OCI-LY3 (cell line): ENCODE measurements at regions not wholly inside any gene's neighbourhood (a gene's known extent, or its start where the extent isn't known, plus 50 kb on each side); places are given as distances from the start of the nearest gene placed in this dataset.
"Not testable (repeated sequence)": the region's sequence is repeated elsewhere in the genome, so short reads cannot be mapped to it uniquely, and the experiment has no call there.

ENCODE experiments used
- H2AFZ ChIP-seq: fragments of 200-600, 300-600 bp; shearing (Covaris generic); 2 replicates; pipeline ENCODE4 v1.6.0; 2014; ENCODE audit warnings: antibody characterized with exemption, low read depth, low read length
- H3K27ac ChIP-seq: fragments of 200-600, 300-600 bp; sonication (generic); 2 replicates; pipeline ENCODE4 v1.5.1; 2014; ENCODE audit warnings: mild to moderate bottlenecking, low read length, moderate library complexity, mixed read lengths
- H3K27me3 ChIP-seq: fragments of 200-600, 300-600 bp; sonication (generic); 2 replicates; pipeline ENCODE4 v1.6.1; 2014; ENCODE audit warnings: low read depth, low read length, mixed read lengths
- H3K36me3 ChIP-seq: fragments of 200-600, 300-600 bp; sonication (generic); replicated peaks from 2 replicates; pipeline ENCODE3; 2014; ENCODE audit warnings: low read depth, low read length, mixed read lengths
- H3K4me1 ChIP-seq: fragments of 300-600, 200-600 bp; sonication (generic); 2 replicates; pipeline ENCODE4 v1.6.1; 2014; ENCODE audit warnings: low read length, mixed read lengths
- H3K4me2 ChIP-seq: fragments of 200-600, 300-600 bp; sonication (generic); 2 replicates; pipeline ENCODE4 v1.6.1; 2014; ENCODE audit warnings: low read length, mixed read lengths
- H3K4me3 ChIP-seq: fragments of 300-600, 200-600 bp; sonication (generic); 2 replicates; pipeline ENCODE4 v1.5.1; 2014; ENCODE audit warnings: antibody characterized with exemption, mild to moderate bottlenecking, low read length, moderate library complexity
- H3K79me2 ChIP-seq: fragments of 300-600, 200-600 bp; shearing (Covaris generic); 2 replicates; pipeline ENCODE4 v1.6.1; 2014; ENCODE audit warnings: mild to moderate bottlenecking, low read length, mixed read lengths
- H3K9ac ChIP-seq: fragments of 300-600, 200-600 bp; shearing (Covaris generic); 2 replicates; pipeline ENCODE4 v1.6.0; 2014; ENCODE audit warnings: mild to moderate bottlenecking, low read length, moderate library complexity
- H3K9me3 ChIP-seq: fragments of 200-600, 300-600 bp; shearing (Covaris generic); 2 replicates; pipeline ENCODE4 v1.6.1; 2014; ENCODE audit warnings: low read length, mixed read lengths; ENCODE audit not compliant: insufficient read depth
- H4K20me1 ChIP-seq: fragments of 200-600, 300-600 bp; sonication (generic); 2 replicates; pipeline ENCODE4 v1.6.1; 2016; ENCODE audit warnings: low read length, mixed read lengths; ENCODE audit not compliant: insufficient read depth
- EZH2phosphoT487 ChIP-seq: fragments of 200-600 bp; shearing (Covaris generic); IDR thresholded peaks from 2 replicates; pipeline ENCODE4 v1.6.1; 2018; ENCODE audit warnings: antibody characterized with exemption, mixed run types, low read depth
- TF ChIP-seq, protein P1 (sequence below): fragments of 200-600, 300-600 bp; sonication (generic); IDR thresholded peaks from 2 replicates; pipeline ENCODE4 v1.5.1; 2014; ENCODE audit warnings: antibody characterized with exemption, low read length, low read depth

DNA sequence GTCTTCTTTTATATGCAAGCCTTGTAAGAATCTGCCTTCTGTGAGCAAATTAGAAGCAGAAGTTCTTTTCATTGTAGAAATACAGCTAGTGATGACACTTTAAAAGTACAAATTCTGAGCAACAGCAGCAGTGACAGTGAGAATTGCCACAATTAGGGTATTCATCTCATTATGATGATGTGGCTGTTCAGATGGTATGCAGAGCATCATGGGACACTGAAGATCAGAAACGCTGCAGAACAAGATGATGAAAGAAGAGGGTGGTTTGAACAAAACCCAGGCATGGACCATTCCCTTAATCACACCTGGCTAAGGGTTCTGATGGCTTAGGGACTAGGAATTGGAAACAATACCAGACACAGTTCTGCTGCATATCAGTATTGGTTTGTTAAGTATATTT lies 312.7 kb upstream of the TBX18 start:
- no peak overlapping the region for H2AFZ ChIP-seq
- no peaks in the 10 kb centered on the region for H3K4me1 ChIP-seq
- no peak overlapping the region for H3K9ac ChIP-seq
- H4K20me1 ChIP-seq: no peaks in the 10 kb centered on the region
- H3K9me3 ChIP-seq: no peaks in the 10 kb centered on the region
- no peaks in the 10 kb centered on the region for H3K36me3 ChIP-seq
- H3K79me2 ChIP-seq: no peaks in the 10 kb centered on the region
- no peak overlapping the region for H3K27ac ChIP-seq
- H3K4me3 ChIP-seq: no peak overlapping the region
- no peaks in the 10 kb centered on the region for H3K27me3 ChIP-seq
- H3K4me2 ChIP-seq: no peak overlapping the region
- no peak for TF ChIP-seq EZH2phosphoT487
- TF ChIP-seq, protein P1, sequence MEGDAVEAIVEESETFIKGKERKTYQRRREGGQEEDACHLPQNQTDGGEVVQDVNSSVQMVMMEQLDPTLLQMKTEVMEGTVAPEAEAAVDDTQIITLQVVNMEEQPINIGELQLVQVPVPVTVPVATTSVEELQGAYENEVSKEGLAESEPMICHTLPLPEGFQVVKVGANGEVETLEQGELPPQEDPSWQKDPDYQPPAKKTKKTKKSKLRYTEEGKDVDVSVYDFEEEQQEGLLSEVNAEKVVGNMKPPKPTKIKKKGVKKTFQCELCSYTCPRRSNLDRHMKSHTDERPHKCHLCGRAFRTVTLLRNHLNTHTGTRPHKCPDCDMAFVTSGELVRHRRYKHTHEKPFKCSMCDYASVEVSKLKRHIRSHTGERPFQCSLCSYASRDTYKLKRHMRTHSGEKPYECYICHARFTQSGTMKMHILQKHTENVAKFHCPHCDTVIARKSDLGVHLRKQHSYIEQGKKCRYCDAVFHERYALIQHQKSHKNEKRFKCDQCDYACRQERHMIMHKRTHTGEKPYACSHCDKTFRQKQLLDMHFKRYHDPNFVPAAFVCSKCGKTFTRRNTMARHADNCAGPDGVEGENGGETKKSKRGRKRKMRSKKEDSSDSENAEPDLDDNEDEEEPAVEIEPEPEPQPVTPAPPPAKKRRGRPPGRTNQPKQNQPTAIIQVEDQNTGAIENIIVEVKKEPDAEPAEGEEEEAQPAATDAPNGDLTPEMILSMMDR: no peak

GRCh38 chr6:85071845-85072244 lies 307.4 kb upstream of the TBX18 start:
- H3K9me3 ChIP-seq, H3K4me3 ChIP-seq, H3K9ac ChIP-seq, H2AFZ ChIP-seq, H3K27me3 ChIP-seq, H3K27ac ChIP-seq, H3K79me2 ChIP-seq, H3K36me3 ChIP-seq, H3K4me1 ChIP-seq, H3K4me2 ChIP-seq, H4K20me1 ChIP-seq: not testable (repeated sequence)

DNA sequence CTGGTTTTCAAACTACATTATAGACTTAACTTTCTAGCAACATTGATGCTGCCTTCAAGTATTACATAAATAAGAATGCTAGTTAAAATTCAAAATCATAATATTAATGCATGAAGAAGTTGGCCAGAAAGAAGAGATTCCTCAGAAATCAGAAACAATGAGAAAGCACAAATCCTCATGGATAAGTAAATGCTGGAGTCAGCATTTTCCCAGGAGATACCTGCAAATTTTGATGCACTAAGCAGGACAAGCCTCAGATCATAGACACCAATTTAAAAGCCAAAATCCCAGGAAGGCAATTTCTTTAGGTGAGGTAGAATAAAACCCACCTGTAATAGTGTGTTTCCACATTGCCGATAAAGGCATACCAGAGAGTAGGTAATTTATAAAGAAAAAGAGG lies 305.2 kb upstream of the TBX18 start:
- Histone ChIP-seq H2AFZ (no peak overlapping the region), H3K4me3 (no peak overlapping the region), H3K79me2 (no peaks in the 10 kb centered on the region), H3K27me3 (no peaks in the 10 kb centered on the region), H3K4me2 (no peak overlapping the region), H3K36me3 (no peaks in the 10 kb centered on the region), H3K9me3 (no peaks in the 10 kb centered on the region), H3K27ac (no peak overlapping the region), H4K20me1 (no peaks in the 10 kb centered on the region), H3K9ac (no peak overlapping the region), H3K4me1 (no peaks in the 10 kb centered on the region)
- TF ChIP-seq, protein P1: no peak
- TF ChIP-seq EZH2phosphoT487: no peak

DNA sequence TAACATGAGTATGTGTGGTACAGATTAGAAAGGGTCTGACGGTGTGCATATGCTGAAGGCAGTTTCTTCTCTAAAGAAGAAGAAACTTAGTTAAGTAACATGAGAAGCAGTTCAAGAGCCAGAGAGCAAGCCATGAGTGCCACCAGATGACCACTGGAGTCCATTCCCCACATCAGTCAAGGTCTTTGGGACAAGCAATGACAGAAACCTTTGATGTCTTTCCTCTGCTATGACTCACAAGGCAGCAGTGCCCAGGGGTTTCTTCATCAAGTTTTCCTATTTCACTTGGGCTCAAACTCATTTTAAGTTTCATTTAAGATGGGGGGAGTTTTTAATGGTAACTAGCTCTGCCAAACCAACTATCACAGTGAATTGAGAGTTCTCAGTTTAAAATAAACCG lies 303.8 kb upstream of the TBX18 start:
- TF ChIP-seq, protein P1: no peak
- TF ChIP-seq EZH2phosphoT487: no peak
- Histone ChIP-seq H3K4me3 (no peak overlapping the region), H2AFZ (no peak overlapping the region), H3K4me1 (no peaks in the 10 kb centered on the region), H3K27ac (no peak overlapping the region), H3K9me3 (no peaks in the 10 kb centered on the region), H3K79me2 (no peaks in the 10 kb centered on the region), H3K27me3 (no peaks in the 10 kb centered on the region), H3K36me3 (no peaks in the 10 kb centered on the region), H4K20me1 (no peaks in the 10 kb centered on the region), H3K9ac (no peak overlapping the region), H3K4me2 (no peak overlapping the region)

DNA sequence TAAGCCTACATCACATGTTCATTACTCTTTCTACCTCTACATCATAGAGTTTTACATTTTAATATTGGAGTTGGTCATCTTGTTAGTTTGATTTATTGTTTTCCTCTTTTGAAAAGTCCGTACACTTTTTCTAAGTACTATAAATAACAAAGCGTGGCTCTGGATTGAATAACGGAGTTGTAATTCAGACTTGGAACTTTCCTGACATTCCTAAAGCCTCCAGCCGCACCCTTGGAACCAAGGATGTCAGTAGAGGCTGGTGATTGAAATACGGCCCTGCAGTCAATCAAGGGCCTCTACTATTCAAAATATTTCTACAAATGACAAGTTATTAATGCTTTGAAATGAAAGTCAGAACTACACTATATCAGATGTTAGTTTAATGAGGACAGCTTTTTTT lies 301.9 kb upstream of the TBX18 start:
- no peaks in the 10 kb centered on the region for H3K79me2 ChIP-seq
- TF ChIP-seq, protein P1: no peak
- TF ChIP-seq EZH2phosphoT487: no peak
- no peaks in the 10 kb centered on the region for H3K36me3 ChIP-seq
- no peaks in the 10 kb centered on the region for H4K20me1 ChIP-seq
- no peaks in the 10 kb centered on the region for H3K27me3 ChIP-seq
- no peak overlapping the region for H3K27ac ChIP-seq
- H3K9me3 ChIP-seq: no peaks in the 10 kb centered on the region
- H3K4me1 ChIP-seq: no peaks in the 10 kb centered on the region
- no peak overlapping the region for H3K4me3 ChIP-seq
- H3K4me2 ChIP-seq: no peak overlapping the region
- H3K9ac ChIP-seq: no peak overlapping the region
- no peak overlapping the region for H2AFZ ChIP-seq
